Cardiac septum (tissue), 1 donor: ENCODE measurements at regions not wholly inside any gene's neighbourhood (a gene's known extent, or its start where the extent isn't known, plus 50 kb on each side); places are given as distances from the start of the nearest gene placed in this dataset.

Source experiments
- DNase-seq: peaks from one replicate; pipeline ENCODE4 v3.0.0-alpha.2; 2020; ENCODE audit warnings: low spot score
- intact Hi-C: fragments of 100-400 bp; cut with DNase I; formaldehyde crosslinking; loops from one replicate; pipeline ENCODE4 v1.14.0; 2022
- donor health status: DM: no; HTN: no; CAD: no.

GRCh38 chr15:86010891-86011290 lies 68.8 kb upstream of the AGBL1 start:
- intact Hi-C loops: no loop called here
- DNase-seq: no peak

DNA sequence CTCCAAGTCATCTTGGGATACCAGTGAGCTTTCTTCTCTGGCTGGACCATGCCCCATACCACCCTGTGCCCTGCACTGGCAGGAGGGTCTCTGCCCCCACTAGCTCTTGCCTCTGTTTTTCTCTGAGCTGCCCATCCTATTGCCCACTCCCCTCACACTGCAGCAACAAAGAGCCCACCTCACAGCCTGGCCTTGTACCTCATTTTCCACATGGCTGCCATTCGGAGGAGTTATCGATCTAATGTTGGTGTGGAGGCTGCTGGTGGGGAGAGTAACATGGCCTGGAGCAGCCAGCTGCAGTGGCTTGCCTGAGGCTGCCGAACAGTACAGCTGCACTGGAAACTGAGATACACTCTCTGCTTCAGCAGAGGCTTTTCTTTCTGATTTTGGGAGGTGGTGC lies 65.7 kb upstream of the AGBL1 start:
- intact Hi-C loops: no loop called here
- no peak for DNase-seq

DNA sequence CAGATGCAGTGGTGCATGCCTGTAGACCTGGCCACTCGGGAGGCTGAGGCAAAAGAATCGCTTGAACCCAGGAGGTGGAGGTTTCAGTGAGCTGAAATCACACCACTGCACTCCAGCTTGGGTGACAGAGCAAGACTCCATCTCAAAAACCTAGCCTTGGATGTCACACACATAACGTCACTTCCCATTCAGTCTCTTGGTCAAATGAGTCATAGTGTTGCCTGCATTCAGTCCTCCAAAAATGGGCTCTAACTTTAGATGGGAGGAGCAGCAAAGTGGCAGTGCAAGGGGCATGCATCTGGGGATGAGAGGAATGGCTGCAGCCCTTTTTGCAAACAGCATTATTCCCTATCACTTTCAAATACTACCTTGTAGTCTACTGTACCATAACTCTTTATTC lies 62.9 kb upstream of the AGBL1 start:
- intact Hi-C loops: no loop called here
- DNase-seq: no peak

GRCh38 chr15:86018679-86019078 lies 61.0 kb upstream of the AGBL1 start:
- intact Hi-C loops: no loop called here
- no peak for DNase-seq

- intact Hi-C loops: no loop called here
- DNase-seq: no peak
Measured at GRCh38 chr15:86021281-86022264, 58.1 kb upstream of the AGBL1 start.

DNA sequence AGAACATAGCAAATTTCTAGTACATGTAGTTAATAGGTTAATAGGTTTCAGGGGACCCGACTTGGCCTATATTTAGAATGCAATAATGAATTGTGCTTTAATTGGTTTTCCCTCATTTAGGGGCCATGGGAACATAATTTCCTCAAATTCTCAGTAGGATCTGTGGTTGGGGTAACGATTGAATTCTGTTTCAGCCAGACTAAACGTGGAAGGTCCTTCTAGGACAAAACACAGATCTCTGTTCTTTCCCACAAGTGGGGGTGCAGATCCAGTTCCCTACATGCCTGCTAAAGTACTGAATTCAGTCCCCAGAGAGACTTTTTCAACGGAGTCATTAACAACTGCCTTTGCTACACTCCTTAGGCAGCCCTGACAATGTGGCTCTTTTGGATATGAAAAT lies 50.7 kb upstream of the AGBL1 start:
- intact Hi-C loops: no loop called here
- no peak for DNase-seq
